Erythroblast (primary cell): ENCODE measurements at regions not wholly inside any gene's neighbourhood (a gene's known extent, or its start where the extent isn't known, plus 50 kb on each side); places are given as distances from the start of the nearest gene placed in this dataset.

ENCODE experiments used
- DNase-seq, 2 experiments: peaks; one replicate each; lab custom pipeline; 2025; lab: John Stamatoyannopoulos, UW
- GATA1 ChIP-seq: IDR thresholded peaks from 2 replicates; pipeline ENCODE4 v1.6.1; 2011; ENCODE audit warnings: low read depth, mild to moderate bottlenecking, control low read depth, low read length, moderate library complexity
- POLR2A ChIP-seq: IDR thresholded peaks from 2 replicates; pipeline ENCODE4 v1.6.1; 2011; ENCODE audit warnings: mild to moderate bottlenecking, low read length

DNA sequence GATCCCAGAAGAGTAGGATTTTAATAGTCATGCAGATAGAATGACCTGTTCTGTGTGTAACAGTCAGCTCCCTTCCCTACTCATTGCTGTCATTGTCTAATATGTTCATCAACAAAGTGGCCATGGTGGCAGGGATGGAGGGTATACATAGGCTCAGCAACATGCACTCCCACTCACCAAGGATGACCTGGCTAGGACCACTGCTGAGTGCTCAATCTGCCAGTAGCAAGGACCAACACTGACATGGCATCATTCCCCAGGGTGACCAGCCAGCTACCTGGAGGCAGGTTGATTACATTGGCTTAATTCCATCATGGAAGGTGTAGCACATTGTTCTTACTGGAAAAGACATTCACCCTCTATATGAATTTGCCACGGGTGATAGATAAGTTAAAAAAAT lies 401.7 kb upstream of the CELF4 start:
- DNase-seq, result no peak
- TF ChIP-seq POLR2A (no peak), GATA1 (no peak)

DNA sequence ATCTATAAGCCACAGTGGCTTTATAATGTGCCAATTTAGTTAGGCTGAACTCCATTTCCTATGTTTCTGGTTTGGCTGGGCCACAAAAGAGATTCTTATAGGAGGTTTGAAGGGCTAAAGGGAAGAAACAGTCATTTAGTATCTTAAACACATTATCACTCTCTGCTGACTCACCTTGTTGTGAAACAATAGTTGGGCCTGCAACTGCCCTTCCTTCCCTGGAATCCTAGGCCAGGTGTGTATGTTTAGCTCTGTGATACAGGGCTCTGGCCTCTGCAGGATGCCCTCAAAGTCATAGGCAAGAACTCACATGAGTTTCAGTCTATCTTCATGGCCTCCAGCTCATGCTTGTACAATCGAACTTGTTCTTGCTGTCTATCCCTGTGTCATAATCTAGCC lies 400.0 kb upstream of the CELF4 start:
- no peak for DNase-seq
- TF ChIP-seq POLR2A (no peak), GATA1 (no peak)

DNA sequence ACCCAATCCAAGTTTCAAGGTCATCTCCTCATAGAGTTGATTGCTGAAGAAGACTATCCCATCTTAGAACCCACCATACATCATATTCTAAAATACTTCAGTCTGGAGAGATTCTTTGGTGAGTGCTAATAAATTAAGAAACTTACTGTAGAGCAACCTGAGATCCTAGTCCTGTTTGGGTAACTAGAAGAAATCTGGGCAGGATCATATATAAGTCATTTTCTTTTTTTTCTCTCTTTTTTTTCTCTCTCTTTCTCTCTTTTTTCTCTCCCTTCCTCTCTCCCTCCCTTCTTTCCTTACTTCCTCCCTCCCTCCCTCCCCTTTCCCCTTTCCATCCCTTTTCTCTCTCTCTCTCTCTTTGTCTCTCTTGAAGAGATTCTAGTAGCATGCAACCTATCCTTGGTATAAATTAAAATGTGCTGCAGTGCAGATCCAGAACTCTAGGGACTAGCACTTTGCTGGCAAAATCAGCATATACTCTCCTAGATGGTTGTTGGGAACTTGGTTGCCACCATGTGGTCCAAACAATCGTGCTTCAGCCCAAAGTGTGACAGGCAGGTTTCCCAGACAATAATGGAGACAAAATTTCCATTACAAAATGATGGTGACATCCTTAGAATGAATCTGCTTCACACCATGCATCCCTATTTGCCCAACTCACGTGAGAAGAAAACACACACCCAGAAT lies 399.4 kb upstream of the CELF4 start:
- TF ChIP-seq POLR2A, result no peak
- no peak for TF ChIP-seq GATA1
- no peak for DNase-seq

DNA sequence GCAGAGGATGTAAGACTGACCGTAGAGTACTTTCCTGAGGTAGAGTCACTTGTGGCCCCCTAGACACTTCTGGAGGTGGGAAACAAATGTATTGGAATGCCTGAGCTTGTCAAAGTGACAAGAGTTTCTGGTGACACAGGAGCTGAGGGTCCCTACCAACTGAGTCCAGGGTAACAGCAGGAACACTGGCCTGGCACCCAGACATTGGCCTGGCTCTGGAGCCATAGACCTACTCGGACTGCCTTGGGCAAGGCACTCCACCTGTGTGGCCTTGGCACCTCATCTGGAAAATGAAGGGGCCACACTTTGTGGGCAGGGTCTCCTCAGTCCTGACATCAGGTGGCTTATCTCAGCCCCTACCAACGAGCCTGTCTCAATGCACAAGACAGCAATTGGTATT lies 398.2 kb upstream of the CELF4 start:
- no peak for TF ChIP-seq POLR2A
- TF ChIP-seq GATA1, result no peak
- no peak for DNase-seq

DNA sequence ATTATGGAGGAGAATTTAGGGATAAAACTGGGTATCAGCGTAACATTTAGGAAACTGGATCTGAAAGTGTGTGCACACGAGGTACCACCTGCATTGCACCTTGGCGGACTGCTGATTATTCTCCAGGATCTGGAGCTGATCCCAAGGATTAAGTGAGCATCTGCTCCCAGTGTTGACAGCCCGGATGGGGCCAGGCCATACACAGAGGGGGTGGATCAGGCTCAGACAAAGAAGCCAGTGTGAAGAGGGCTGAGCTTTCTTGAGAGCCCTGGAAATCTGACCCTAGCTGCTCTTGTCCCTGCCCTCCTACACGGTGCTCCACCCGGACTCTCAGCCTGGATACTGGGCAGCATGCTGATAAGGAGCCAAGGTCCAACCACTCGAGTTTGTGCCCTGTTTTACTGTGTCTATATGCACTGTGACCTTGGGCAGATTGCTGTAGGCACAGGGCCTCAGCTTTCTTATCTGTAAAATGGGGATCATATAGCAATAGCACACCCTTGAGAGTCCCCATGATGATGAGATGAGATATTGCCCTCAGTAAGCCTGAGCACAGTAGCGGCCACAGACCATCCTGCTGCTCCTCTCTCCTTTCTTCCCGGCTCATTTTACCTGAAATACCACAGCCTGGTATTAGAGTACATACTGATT lies 396.8 kb upstream of the CELF4 start:
- no peak for DNase-seq
- no peak for TF ChIP-seq POLR2A
- no peak for TF ChIP-seq GATA1

DNA sequence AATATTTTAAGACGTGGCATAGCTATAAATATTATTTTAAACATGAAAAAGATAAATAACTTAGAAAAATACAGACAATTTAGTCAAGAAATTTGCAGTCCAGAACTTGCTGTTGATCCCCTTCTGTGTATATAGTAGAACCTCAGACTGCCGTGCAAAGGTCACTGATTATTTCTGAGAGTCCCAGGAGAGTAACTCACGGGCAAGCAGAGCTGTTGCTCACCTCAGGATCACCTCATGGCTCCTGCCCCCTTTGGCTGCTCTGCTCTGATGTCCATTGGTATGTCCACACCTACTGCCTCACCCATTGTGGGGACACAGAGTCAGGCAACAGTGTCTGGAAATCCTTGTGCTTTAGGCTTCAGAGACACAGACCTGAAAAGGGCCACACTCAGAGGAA lies 392.9 kb upstream of the CELF4 start:
- TF ChIP-seq GATA1 (no peak), POLR2A (no peak)

DNA sequence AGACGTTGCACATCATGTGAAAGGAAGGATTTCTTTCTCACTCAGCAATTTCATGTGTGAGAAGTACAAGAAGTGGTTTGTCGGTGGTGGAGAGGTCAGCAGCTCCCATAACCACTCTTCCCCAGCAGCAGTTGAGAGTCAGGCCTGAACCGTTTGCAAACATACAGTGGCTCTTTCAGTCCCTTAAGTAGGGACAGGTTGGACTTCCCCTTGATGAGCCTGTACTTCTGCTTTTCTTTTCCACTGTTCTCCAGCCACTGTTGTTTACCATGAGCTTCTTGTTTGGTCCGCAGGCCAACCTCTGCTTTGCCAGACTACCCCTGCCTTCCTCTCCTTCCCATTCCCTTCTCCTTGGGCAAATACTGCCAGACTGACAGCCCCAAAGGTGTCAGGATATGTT lies 391.3 kb upstream of the CELF4 start:
- no peak for DNase-seq
- TF ChIP-seq POLR2A (no peak), GATA1 (no peak)

More for the DNA sequence above, 392.9 kb upstream of the CELF4 start:
- DNase-seq, result no peak

DNA sequence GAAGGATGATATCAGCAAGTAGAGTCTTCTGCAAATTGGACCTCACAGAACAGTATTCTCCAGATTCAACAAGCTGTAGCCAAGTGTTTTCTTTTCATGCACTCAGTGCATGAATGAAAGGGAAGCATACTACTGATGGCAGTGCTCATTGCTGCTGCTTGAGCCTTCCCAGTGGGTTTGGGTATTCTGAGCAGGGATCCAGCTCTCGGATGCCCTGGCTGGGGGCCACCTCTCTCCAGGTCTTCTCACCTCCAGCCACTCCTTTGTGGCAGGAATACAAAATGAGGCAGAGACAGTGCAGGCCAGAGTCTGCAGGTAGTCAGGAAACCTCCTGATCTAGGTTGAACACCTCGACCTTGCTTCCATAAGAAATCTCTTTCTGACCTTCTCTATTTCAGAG lies 390.4 kb upstream of the CELF4 start:
- TF ChIP-seq GATA1 (no peak), POLR2A (no peak)
- DNase-seq, result no peak

DNA sequence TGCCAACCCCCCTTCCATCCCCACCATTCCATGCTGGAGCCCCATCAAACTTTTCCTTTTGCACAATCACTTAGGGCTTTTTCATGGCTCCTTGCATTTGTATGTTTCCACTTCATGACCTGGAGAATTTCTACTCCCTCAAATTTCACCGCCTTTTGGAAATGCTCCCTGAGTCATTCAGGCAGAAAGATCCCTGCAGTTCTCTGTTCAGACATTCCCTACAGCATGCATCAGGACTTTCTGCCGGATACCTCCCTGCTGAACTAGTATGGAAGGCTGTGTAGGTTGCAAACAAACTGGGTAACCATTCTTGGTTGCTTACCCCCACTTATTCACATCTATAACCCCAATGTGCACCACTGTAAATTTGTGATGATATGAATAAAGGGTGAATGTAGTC lies 389.6 kb upstream of the CELF4 start:
- no peak for DNase-seq
- TF ChIP-seq GATA1 (no peak), POLR2A (no peak)

DNA sequence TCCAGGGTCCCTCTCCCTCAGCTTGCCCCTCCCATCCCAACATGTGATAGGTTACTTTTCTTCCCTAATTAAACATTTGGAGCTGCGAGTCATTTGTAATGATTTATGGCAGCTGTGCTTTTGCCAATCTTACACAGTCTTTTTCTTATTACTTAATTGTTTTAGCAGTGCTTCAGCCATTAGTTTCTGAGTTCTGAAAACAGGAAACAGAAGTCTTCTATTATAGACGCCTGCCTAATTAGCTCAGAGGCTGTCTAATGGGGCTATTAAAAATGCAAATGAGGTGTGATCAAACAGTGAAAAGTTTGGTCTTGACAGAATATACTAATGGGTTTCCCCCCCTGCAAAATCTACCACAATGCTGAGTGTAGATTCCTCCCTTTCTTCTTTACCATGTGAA lies 388.3 kb upstream of the CELF4 start:
- TF ChIP-seq GATA1 (no peak), POLR2A (no peak)
- no peak for DNase-seq

DNA sequence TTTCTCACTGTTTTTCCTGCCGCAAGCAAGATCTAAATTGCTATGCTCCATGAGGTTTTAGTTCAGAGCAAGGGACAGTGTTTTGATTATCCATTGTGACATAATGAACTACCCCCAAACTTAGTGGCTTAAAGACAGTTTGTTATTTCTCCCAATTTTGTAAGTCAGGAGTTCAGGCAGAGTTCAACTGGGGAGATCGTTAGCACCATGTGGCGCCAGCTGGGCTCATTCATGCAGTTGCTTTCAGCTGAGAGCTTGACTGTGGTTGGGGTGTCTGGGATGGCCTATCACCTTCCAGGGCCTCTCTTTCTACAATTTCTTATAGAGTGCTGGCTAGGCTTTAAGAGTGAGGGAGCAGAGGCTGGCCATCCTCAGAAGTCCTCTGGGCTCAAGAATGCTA lies 382.9 kb upstream of the CELF4 start:
- DNase-seq, result no peak
- TF ChIP-seq POLR2A (no peak), GATA1 (no peak)

DNA sequence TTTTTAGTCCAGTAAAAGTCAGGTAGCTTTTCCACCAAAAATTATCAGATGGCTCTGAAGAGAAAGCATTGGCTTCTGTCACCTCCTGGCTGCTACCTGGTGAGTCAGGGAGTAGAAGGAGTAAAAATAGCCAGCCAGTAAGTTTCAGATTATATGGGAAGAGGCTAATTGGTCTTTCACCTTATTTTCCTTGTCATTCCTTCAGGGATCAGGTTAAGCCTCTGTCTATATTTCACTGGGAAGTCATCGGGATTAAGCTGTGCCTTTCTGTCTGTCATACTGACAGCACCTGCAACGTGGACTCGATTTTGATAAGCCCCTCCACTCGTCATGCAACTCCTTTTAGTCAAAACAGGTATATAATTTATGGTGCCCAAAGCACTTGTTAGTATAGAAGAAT lies 380.7 kb upstream of the CELF4 start:
- no peak for DNase-seq
- TF ChIP-seq GATA1, result no peak
- no peak for TF ChIP-seq POLR2A

DNA sequence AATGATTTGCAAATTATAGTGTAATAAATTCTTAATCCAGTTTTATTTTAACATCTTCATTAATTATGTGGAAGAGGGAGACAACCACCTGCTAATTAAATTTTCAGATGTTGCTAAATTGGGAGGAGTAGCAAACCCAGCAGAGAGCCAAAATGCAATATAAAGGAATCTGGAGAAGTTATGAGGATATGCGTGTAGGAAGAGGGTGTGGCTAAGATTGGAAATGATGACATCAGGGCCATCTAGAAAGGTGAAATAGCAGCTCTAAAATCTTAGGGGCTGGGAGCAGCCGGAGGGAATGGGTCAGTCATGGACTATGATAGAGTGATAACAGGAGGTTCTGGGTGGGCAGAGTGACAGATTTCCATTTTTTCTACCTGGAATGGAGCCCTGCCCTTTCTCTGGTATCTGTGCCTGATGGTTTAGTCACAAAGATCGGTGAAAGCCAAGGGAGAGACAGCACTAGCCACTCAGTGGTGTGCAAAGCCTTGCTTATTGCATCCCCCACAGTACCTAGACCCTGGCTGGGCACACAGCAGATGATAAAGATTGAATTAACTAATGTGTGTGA lies 379.2 kb upstream of the CELF4 start:
- TF ChIP-seq GATA1, result no peak
- TF ChIP-seq POLR2A, result no peak
- no peak for DNase-seq

DNA sequence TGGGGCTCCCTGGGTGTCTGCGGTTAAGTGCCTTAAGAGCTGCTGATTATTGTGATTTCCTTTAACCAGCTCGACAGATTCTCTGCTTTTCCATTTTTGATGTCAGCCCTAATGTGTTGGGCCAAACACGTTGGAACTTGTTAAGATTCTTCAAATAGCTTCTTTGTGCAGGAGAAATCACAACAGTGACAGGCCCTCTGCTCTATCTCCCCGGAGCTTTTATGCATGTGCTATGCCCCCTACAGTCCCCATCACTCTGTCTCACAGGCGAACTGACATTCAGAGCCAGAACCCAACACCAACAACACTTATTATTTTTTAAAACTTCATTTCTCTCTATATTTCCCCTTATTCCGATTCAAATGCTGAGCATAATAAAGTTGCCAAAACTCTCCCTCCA lies 371.7 kb upstream of the CELF4 start:
- no peak for TF ChIP-seq GATA1
- TF ChIP-seq POLR2A, result no peak
- no peak for DNase-seq
